Effector memory CD8-positive, alpha-beta T cell (primary cell): ENCODE measurements at regions not wholly inside any gene's neighbourhood (a gene's known extent, or its start where the extent isn't known, plus 50 kb on each side); places are given as distances from the start of the nearest gene placed in this dataset.
A peak's percentile ranks its signal among the peaks of the same experiment; 100 is the strongest.

Experiments
- ATAC-seq: fragments of 150-1000 bp; cut with Tn5 transposase; replicated peaks from 2 replicates; pipeline ENCODE4 v1.10.0; 2021; ENCODE audit warnings: mild to moderate bottlenecking, moderate library complexity
- DNase-seq, 3 experiments: peaks; one replicate each; pipeline ENCODE4 v3.0.0; 2021
- H3K27ac Mint-ChIP-seq, 2 donors: one replicate each; pipeline ENCODE4 v1.8.0; 2022; ENCODE audit warnings: mild to moderate bottlenecking in 2 of 2, mixed read lengths in 2 of 2, moderate library complexity in 2 of 2
- H3K27me3 Mint-ChIP-seq, 2 donors: one replicate each; pipeline ENCODE4 v1.8.0; 2022; ENCODE audit warnings: mixed read lengths in 2 of 2
- H3K36me3 Mint-ChIP-seq: one replicate; pipeline ENCODE4 v1.8.0; 2022; ENCODE audit warnings: mild to moderate bottlenecking, moderate library complexity, mixed read lengths; ENCODE audit not compliant: insufficient read depth
- H3K4me1 Mint-ChIP-seq, 2 donors: one replicate each; pipeline ENCODE4 v1.8.0; 2022; ENCODE audit warnings: low read depth in 2 of 2, mixed read lengths in 2 of 2
- H3K4me3 Mint-ChIP-seq, 2 donors: one replicate each; pipeline ENCODE4 v1.8.0; 2022; ENCODE audit warnings: mild to moderate bottlenecking in 2 of 2, mixed read lengths in 2 of 2, moderate library complexity in 2 of 2
- H3K9me3 Mint-ChIP-seq, 2 donors: one replicate each; pipeline ENCODE4 v1.8.0; 2022; ENCODE audit warnings: mixed read lengths in 2 of 2

DNA sequence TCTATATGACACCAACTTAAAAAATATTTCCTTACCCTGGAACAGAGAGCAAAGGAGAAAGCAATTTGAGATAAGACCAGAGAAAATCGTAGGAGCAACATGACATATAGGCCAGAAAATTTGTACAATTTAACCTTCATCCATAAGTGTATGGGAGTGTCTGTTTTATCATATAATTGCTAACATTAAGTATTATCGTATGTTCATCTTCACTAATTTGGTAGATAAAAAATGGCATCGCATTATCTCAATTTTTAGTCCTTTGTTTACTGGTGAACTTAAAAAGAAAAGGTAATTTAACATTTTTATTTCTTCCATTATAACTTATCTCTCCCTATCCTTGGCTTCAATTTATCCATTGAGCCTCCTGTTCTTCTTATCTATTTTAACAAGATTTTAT lies 873.4 kb downstream of the KCNMA1 start:
- DNase-seq, result no peak
- Mint-ChIP-seq H3K4me3 (no peak overlapping the region), H3K27ac (no peak overlapping the region), H3K36me3 (no peaks in the 10 kb centered on the region), H3K27me3 (no peaks in the 10 kb centered on the region), H3K9me3 (peaks cover 0 to 7% of the 10 kb centered on the region in 2 donors), H3K4me1 (no peaks in the 10 kb centered on the region)
- ATAC-seq, result no peak

DNA sequence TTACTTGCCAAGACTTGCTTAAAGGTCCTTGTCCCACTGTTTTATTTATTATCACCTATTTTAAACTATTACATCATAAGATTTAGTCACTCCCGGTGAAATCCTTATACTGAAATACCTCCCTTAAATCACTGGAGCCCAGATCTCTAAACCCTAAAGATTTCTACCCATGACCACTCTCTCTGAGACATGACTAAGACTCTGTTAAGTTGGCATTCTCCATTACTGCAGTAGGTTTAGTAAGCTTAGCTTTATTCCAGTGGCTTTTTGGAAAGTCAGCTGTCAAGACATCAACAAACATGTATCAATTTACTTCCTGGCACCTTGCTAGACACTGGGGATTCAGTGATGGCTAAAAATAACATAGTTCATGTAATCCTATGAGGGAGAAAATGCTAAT lies 874.2 kb downstream of the KCNMA1 start:
- Mint-ChIP-seq H3K27ac (no peak overlapping the region), H3K36me3 (no peaks in the 10 kb centered on the region), H3K9me3 (peaks cover 0 to 5% of the 10 kb centered on the region in 2 donors), H3K27me3 (no peaks in the 10 kb centered on the region), H3K4me3 (no peak overlapping the region), H3K4me1 (no peaks in the 10 kb centered on the region)
- no peak for DNase-seq
- no peak for ATAC-seq

DNA sequence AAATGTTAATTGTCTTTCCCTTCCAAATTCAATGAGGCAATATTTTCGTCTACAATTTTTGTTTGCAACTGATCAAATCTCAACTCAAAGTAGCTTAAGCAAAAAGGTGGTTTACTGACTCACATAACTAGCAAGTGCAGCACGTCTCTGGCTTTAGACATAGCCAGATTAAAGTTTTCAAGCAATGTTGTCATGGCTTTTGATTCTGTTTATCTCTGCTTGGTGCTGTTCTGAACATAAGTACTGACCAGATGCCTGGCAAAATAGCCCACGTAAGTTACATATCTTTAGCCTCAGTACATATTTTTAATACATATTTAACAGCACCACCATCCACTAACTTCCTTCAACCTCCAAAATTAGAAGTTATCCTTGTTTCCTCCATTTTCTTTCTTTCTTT lies 877.9 kb downstream of the KCNMA1 start:
- H3K4me1 Mint-ChIP-seq, result no peaks in the 10 kb centered on the region
- H3K27ac Mint-ChIP-seq, result no peak overlapping the region
- no peaks in the 10 kb centered on the region for H3K36me3 Mint-ChIP-seq
- H3K4me3 Mint-ChIP-seq, result no peak overlapping the region
- H3K9me3 Mint-ChIP-seq, result peaks cover 0 to 7% of the 10 kb centered on the region in 2 donors
- ATAC-seq, result no peak
- no peak for DNase-seq
- H3K27me3 Mint-ChIP-seq, result no peaks in the 10 kb centered on the region

DNA sequence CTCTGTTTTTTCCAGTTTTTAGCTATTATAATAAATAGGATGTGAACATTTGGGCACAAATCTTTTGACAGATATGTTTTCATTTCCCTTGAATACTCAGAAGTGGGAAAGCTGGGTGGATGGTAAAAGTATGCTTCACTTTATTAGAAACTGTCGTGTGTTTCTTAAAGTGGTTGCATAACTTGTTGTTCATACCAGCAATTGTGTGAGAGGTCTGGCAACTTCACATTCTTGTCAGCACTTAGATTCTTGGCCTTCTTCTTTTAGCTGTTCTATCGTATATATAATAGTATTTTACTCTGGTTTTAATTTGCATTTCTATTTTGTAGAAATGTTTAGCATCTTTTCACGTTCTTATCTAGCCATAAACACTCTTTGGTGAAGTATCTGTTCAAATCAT lies 894.4 kb downstream of the KCNMA1 start:
- no peak for DNase-seq
- no peak overlapping the region for H3K4me3 Mint-ChIP-seq
- H3K9me3 Mint-ChIP-seq, result no peaks in the 10 kb centered on the region
- no peaks in the 10 kb centered on the region for H3K4me1 Mint-ChIP-seq
- no peaks in the 10 kb centered on the region for H3K27me3 Mint-ChIP-seq
- no peak overlapping the region for H3K27ac Mint-ChIP-seq
- no peaks in the 10 kb centered on the region for H3K36me3 Mint-ChIP-seq
- ATAC-seq, result no peak

DNA sequence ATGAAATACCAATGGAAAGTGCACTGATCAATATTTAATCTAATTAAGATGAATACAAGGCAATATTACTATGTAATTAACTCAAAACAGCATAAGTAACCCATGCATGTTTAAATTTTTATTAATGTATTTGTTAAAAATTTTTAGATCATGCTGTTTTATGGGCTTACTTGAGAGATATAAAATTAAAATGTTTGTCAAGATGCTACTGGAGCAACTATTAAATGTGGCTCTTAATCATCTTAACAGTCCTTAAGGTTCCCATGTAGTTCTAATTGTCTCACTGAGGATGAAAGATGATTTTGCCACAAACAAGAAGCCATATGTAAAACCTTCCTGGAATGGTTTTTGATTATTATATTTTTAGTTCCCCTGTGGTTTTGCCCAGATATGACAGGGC lies 897.1 kb downstream of the KCNMA1 start:
- Mint-ChIP-seq H3K9me3 (no peaks in the 10 kb centered on the region), H3K36me3 (no peaks in the 10 kb centered on the region), H3K4me3 (no peak overlapping the region), H3K27me3 (no peaks in the 10 kb centered on the region), H3K4me1 (peaks cover 0 to 3% of the 10 kb centered on the region in 2 donors), H3K27ac (no peak overlapping the region)
- ATAC-seq (no peak), DNase-seq (no peak)

DNA sequence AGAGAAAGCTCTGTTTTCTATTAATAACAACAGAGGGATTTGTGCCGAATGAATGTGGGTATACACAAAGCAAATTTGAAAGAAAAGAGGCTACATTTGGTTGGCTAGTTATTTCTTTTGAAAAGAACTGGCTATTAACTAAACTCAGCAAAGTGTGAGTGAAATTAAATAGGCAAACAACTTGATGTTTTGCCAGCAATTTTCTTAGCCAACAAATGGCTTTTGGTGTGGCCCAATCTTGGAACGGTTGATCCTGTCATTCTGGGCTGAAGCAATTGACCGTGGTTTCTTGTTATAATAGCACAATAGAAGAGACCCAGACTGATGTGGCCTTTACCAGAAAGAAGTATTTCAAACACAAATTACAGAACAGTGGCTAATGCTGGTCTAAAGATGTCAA lies 898.6 kb downstream of the KCNMA1 start:
- DNase-seq (no peak), ATAC-seq (no peak)
- Mint-ChIP-seq H3K27ac (no peak overlapping the region), H3K27me3 (no peaks in the 10 kb centered on the region), H3K9me3 (peaks cover 0 to 2% of the 10 kb centered on the region in 2 donors), H3K36me3 (no peaks in the 10 kb centered on the region), H3K4me3 (no peak overlapping the region), H3K4me1 (peaks cover 0 to 3% of the 10 kb centered on the region in 2 donors)

DNA sequence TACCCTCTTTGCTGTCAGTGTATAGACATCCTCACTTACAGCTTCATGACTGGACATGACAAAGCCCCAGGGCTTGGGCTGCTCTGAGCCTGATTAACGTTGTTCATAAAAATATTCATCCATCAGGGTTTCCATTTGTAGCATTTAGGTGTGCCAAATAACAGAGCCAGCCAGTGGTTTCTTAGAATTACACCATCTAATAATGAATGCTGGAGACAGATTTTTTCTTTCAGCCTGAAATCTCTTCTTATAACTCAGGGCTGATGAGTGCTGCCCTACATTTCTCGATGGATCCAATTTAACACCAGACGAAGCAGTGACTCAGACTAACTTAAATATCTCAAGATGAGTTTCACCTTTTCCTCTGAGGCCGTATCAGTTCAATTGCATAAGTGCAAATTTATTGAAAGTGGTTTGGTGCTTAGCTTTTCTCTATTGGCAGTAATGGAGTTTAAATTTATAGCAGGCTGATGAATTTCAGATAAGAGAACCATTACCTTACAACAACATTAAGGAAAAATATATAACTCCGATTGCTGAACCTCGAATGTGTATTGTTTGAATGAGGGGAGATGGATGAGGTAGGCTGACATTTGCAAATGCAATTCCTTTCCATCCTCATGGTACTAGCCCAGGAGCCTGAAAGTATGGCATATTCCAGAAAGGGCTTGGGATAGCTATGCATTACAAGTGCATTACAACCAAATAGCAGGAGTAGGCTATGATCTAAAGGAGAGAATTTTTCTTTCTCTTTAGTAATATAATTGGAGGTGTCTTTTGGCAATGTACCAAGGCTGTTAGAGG lies 900.6 kb downstream of the KCNMA1 start:
- Mint-ChIP-seq H3K27me3 (no peaks in the 10 kb centered on the region), H3K4me3 (no peak overlapping the region), H3K36me3 (no peaks in the 10 kb centered on the region), H3K9me3 (peaks cover 6 to 11% of the 10 kb centered on the region in 2 donors), H3K4me1 (peaks cover 0 to 3% of the 10 kb centered on the region in 2 donors), H3K27ac (peak overlapping the region in 1 of 2 donors; percentile 59)
- DNase-seq (no peak), ATAC-seq (peak; percentile 56)

DNA sequence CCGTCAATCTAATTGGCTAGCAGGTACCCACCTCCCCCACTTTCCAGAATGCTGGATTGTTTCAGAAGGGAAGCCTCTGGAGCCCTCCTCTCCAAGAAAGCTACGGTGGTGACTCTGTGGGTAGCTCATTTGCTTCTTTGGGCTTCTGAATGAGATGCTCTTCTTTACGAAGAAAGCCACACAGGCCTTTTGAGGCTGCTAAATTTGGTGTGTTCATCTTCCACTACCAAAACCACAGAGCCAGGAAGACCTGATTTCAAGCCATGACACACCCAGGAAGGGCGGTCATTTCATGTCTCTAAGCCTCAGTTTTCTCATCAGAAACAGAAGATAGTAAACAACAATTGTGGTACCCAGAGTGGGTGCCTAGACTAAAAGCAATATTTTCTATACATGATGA lies 901.2 kb downstream of the KCNMA1 start:
- DNase-seq (no peak), ATAC-seq (peak; percentile 81)
- Mint-ChIP-seq H3K36me3 (no peaks in the 10 kb centered on the region), H3K27me3 (no peaks in the 10 kb centered on the region), H3K4me1 (peaks cover 0 to 3% of the 10 kb centered on the region in 2 donors), H3K4me3 (peak overlapping the region in 1 of 2 donors; percentile 59), H3K9me3 (peaks cover 9 to 15% of the 10 kb centered on the region in 2 donors), H3K27ac (peak overlapping the region in 1 of 2 donors; percentile 62)

DNA sequence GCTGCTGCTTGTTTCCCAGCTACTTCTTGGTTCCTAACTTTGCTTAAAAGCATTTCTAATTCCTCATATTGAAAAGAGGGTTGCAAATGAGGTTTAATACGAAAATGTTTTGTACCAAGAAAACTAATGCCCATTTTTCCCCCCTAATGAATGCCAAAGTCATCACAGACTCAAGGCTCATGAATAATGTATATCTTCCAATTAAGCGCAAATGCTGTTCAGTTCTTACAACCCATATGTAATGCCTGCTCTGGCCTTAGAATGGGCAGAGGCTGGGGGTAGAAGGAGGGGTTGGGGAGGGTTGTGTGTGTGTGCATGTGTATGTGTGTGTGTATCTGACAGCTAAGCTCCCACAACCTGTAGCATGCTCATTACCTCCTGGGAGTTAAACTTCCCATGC lies 901.7 kb downstream of the KCNMA1 start:
- no peaks in the 10 kb centered on the region for H3K36me3 Mint-ChIP-seq
- H3K4me1 Mint-ChIP-seq, result peaks cover 0 to 3% of the 10 kb centered on the region in 2 donors
- H3K4me3 Mint-ChIP-seq, result no peak overlapping the region
- H3K9me3 Mint-ChIP-seq, result peaks cover 9 to 15% of the 10 kb centered on the region in 2 donors
- DNase-seq (no peak), ATAC-seq (no peak)
- H3K27ac Mint-ChIP-seq, result peak overlapping the region in 1 of 2 donors; percentile 62
- no peaks in the 10 kb centered on the region for H3K27me3 Mint-ChIP-seq

DNA sequence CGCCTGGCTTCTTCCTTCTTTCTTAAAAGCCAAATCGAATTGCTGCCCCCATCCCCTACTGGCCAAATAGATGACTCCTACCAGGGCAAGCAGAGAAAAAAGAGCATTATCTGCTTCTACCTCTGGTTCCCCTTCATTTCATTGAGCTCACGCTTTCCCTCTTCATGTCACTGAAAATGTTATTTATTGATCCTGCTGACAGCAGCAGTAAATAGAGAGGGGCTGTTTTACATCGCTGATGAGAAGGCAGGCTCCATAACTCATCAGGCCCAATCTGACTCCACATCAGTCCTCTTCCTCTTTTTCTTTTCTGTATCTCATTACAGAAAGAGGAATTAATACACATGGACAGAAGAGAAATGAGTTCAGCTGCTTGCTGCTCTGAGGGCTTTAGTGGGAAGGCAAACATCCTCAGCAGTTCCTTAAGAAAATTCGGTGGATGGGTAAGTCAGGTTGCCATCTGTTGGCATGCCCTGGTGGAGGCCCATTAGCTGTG lies 904.1 kb downstream of the KCNMA1 start:
- Mint-ChIP-seq H3K4me3 (no peak overlapping the region), H3K4me1 (peaks cover 0 to 3% of the 10 kb centered on the region in 2 donors), H3K27me3 (no peaks in the 10 kb centered on the region), H3K9me3 (peaks cover 9 to 15% of the 10 kb centered on the region in 2 donors), H3K27ac (no peak overlapping the region), H3K36me3 (no peaks in the 10 kb centered on the region)
- no peak for DNase-seq
- no peak for ATAC-seq

DNA sequence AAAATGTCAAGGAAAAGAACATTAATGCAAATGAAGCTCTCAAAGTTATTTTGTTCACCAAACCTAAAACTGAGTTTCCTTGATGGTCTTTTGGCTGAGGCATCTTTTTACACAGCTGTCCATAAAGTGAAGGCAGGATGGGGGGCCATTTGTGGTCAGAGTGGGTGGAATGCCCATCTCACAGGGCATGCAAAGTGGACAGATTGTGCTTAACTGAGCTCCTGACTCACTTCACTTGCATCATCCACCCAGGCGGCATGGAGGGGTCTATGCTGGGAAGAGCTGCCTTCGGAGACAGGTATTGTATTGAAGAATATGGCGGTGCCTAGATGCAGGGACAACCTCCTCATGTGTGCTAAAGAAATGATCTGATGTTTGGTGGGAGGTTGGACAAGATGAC lies 905.3 kb downstream of the KCNMA1 start:
- Mint-ChIP-seq H3K4me3 (no peak overlapping the region), H3K27ac (no peak overlapping the region), H3K9me3 (peaks cover 9 to 15% of the 10 kb centered on the region in 2 donors), H3K4me1 (peaks cover 0 to 3% of the 10 kb centered on the region in 2 donors), H3K36me3 (no peaks in the 10 kb centered on the region), H3K27me3 (no peaks in the 10 kb centered on the region)
- ATAC-seq, result no peak
- no peak for DNase-seq

DNA sequence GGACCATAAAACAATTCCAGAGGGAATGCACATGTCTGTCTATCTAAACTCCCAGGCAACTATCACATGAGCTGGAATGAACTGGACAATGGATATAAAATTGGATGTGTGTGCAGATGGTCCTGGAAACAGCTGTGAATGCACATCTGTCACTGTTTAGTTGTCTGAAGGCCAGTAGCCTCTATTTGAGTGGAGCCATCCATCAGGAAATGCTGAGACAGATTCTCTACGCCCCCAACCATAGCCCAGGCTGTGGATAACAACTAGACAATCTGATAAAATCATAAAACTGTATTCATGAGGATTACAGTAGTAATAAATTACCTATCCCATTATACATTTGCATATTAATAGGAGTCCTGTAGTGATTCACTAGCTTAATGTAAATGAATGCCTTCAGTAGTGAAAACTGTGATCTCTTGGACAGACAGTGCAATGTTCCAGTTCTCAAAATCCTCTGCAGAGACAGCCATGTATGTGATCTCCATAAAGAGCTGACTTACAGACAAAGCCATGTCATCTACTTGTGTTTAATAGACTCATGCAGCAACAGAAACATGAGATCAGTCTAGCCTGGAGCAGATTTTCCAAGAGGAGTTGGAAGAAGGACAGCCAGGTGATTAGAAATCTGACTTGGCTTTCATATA lies 907.6 kb downstream of the KCNMA1 start:
- Mint-ChIP-seq H3K27ac (no peak overlapping the region), H3K4me3 (no peak overlapping the region), H3K9me3 (peaks cover 9 to 15% of the 10 kb centered on the region in 2 donors), H3K27me3 (no peaks in the 10 kb centered on the region), H3K4me1 (no peaks in the 10 kb centered on the region), H3K36me3 (no peaks in the 10 kb centered on the region)
- DNase-seq (no peak), ATAC-seq (no peak)

DNA sequence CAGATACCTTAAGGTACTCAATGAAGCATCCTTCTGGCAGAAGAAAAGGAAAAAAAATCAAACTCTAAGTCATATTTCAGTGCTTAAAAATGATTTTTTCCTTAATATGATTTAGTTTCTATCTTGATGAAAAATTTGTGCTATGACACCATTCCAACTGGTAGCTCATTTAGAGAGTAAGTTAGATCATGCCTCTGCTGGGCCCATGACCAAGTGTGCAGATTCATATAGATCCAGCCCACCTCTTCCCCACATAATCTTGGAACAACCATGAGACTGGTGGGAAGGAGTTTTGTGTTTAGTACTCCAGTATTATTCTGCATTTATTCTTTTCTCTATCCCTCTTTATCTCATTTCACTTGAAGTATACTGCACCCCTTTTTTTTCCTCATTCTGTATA lies 908.3 kb downstream of the KCNMA1 start:
- no peak overlapping the region for H3K27ac Mint-ChIP-seq
- H3K4me1 Mint-ChIP-seq, result no peaks in the 10 kb centered on the region
- H3K4me3 Mint-ChIP-seq, result no peak overlapping the region
- H3K27me3 Mint-ChIP-seq, result no peaks in the 10 kb centered on the region
- H3K9me3 Mint-ChIP-seq, result peaks cover 9 to 15% of the 10 kb centered on the region in 2 donors
- H3K36me3 Mint-ChIP-seq, result no peaks in the 10 kb centered on the region
- no peak for ATAC-seq
- DNase-seq, result no peak

DNA sequence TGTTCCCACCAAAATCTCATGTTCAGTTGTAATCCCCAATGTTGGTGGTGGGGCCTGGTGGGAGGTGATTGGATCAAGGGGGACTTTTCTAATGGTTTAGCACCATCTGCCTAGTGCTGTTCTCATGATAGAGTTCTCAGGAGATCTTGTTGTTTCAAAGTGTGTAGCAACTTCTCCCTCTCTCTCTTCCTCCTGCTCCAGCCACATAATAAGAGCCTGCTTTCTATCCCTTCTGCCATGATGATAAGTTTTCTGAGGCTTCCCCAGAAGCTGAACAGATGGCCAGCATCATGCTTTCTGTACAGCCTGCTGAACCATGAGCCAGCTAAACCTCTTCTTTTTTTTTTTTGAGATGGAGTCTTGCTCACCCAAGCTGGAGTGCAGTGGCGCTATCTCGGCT lies 910.6 kb downstream of the KCNMA1 start:
- no peaks in the 10 kb centered on the region for H3K36me3 Mint-ChIP-seq

More for the DNA sequence above, 910.6 kb downstream of the KCNMA1 start:
- H3K4me1 Mint-ChIP-seq, result no peaks in the 10 kb centered on the region
- no peak for DNase-seq
- no peak for ATAC-seq
- peaks cover 3 to 5% of the 10 kb centered on the region in 2 donors for H3K9me3 Mint-ChIP-seq
- no peaks in the 10 kb centered on the region for H3K27me3 Mint-ChIP-seq
- H3K4me3 Mint-ChIP-seq, result no peak overlapping the region
- H3K27ac Mint-ChIP-seq, result no peak overlapping the region
